Activated naive CD8-positive, alpha-beta T cell (primary cell): ENCODE measurements at regions not wholly inside any gene's neighbourhood (a gene's known extent, or its start where the extent isn't known, plus 50 kb on each side); places are given as distances from the start of the nearest gene placed in this dataset.
A peak's percentile ranks its signal among the peaks of the same experiment; 100 is the strongest.
"Not testable (repeated sequence)": the region's sequence is repeated elsewhere in the genome, so short reads cannot be mapped to it uniquely, and the experiment has no call there.

ENCODE experiments used
- H3K27ac Mint-ChIP-seq: one replicate; pipeline ENCODE4 v1.8.0; 2021; ENCODE audit warnings: mixed read lengths
- H3K27me3 Mint-ChIP-seq: one replicate; pipeline ENCODE4 v1.8.0; 2021; ENCODE audit warnings: mixed read lengths
- H3K36me3 Mint-ChIP-seq: one replicate; pipeline ENCODE4 v1.8.0; 2021; ENCODE audit warnings: mixed read lengths
- H3K4me1 Mint-ChIP-seq: one replicate; pipeline ENCODE4 v1.8.0; 2021; ENCODE audit warnings: low read depth, mixed read lengths
- H3K4me3 Mint-ChIP-seq: one replicate; pipeline ENCODE4 v1.8.0; 2021; ENCODE audit warnings: mild to moderate bottlenecking, mixed read lengths
- H3K9me3 Mint-ChIP-seq: one replicate; pipeline ENCODE4 v1.8.0; 2021; ENCODE audit warnings: low read depth, mixed read lengths

DNA sequence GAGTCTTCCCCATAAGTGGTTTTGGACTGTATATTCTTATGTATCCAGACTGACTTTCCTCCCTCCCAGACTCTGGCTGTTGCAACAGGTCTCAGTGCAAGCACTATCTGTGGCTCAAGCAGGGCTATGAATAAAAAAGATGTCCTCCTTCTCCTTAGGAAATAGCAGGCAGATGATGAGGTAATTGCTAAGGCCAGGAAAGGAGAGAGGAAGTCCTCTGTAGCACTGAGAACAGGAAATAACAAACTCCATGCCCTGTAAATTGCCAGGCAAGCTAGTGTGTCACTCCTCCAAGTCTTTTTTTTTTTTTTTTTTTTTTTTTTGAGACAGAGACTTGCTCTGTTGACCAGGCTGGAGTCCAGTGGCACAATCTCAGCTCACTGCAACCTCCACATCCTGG, 900.1 kb downstream of the TYW1 start:
- Mint-ChIP-seq H3K36me3 (no peaks in the 10 kb centered on the region), H3K4me3 (no peak overlapping the region), H3K27ac (no peak overlapping the region), H3K27me3 (no peaks in the 10 kb centered on the region), H3K4me1 (no peaks in the 10 kb centered on the region), H3K9me3 (no peaks in the 10 kb centered on the region)

GRCh38 chr7:67900456-67900855, 903.8 kb downstream of the TYW1 start:
- H3K27me3 Mint-ChIP-seq = no peaks in the 10 kb centered on the region
- H3K4me3 Mint-ChIP-seq = no peak overlapping the region
- H3K27ac Mint-ChIP-seq = no peak overlapping the region
- no peaks in the 10 kb centered on the region for H3K4me1 Mint-ChIP-seq
- H3K9me3 Mint-ChIP-seq = peaks cover 11% of the 10 kb centered on the region
- H3K36me3 Mint-ChIP-seq = no peaks in the 10 kb centered on the region

GRCh38 chr7:67901808-67902480, 905.3 kb downstream of the TYW1 start:
- Mint-ChIP-seq H3K36me3 (no peaks in the 10 kb centered on the region), H3K27ac (no peak overlapping the region), H3K4me1 (no peaks in the 10 kb centered on the region), H3K4me3 (no peak overlapping the region), H3K27me3 (no peaks in the 10 kb centered on the region), H3K9me3 (peaks cover 11% of the 10 kb centered on the region)

DNA sequence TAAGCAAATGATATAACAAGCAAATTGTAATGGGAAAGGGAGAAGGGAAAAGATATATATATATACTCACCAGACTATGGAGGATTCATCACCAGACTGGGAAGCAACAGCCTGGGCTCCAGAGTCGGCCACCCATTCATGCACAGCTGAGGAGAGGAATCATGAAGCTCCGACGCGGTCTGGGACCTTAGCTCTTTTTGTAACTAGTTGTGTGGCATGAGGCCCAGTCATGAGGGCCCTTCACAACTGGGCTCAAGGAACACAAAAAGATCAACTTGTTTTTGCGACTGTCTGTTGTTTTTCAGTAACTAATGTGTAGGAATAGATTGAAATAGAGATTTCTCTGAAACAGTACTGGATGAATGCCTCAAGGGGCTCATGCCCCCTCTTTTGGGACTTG, 911.2 kb downstream of the TYW1 start:
- no peak overlapping the region for H3K4me3 Mint-ChIP-seq
- no peaks in the 10 kb centered on the region for H3K27me3 Mint-ChIP-seq
- H3K36me3 Mint-ChIP-seq = no peaks in the 10 kb centered on the region
- no peaks in the 10 kb centered on the region for H3K4me1 Mint-ChIP-seq
- peaks cover 14% of the 10 kb centered on the region for H3K9me3 Mint-ChIP-seq
- no peak overlapping the region for H3K27ac Mint-ChIP-seq

DNA sequence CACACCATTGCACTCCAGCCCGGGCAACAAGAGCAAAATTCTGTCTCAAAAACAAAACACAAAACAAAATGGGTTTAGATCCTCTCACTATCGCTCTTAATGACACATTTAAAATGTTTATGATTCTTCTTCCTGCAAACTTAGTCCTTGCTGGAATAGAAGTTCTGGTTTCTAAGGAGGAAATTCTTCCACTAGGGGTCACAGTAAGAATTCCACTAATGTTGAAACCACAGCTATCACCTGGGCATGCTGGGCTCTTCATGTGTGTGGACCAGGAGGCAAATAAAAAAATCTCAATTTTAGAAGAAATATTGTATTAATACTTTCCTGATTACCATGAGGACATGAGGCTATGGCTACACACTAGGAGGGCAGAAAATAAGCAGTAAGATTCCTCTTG, 915.8 kb downstream of the TYW1 start:
- Mint-ChIP-seq H3K27me3 (no peaks in the 10 kb centered on the region), H3K4me1 (no peaks in the 10 kb centered on the region), H3K27ac (no peak overlapping the region), H3K36me3 (no peaks in the 10 kb centered on the region), H3K9me3 (peaks cover 19% of the 10 kb centered on the region), H3K4me3 (no peak overlapping the region)

- Mint-ChIP-seq H3K4me3 (no peak overlapping the region), H3K27ac (no peak overlapping the region), H3K36me3 (peaks cover 2% of the 10 kb centered on the region), H3K27me3 (no peaks in the 10 kb centered on the region), H3K9me3 (peaks cover 18% of the 10 kb centered on the region), H3K4me1 (peaks cover 5% of the 10 kb centered on the region)
Measured at GRCh38 chr7:67913604-67914003, 917.0 kb downstream of the TYW1 start.

DNA sequence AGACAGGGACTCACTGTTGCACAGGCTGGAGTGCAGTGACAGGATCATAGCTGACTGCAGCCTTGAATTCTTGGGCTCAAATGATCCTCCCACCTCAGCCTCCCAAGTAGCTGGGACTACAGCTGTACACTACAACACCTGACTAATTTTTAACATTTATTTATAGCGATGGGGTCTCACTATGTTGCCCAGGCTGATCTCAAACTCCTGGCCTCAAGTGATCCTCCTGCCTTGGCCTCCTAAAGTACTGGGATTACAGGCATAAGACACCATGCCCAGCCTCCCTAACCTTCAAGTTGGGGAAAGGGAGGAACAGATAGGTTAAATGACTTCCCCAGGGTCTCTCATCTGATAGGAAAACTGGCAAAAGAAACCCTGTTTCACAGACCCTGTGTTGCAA, 919.5 kb downstream of the TYW1 start:
- H3K4me1 Mint-ChIP-seq = peaks cover 13% of the 10 kb centered on the region
- not testable (repeated sequence) for H3K36me3 Mint-ChIP-seq, H3K27ac Mint-ChIP-seq, H3K27me3 Mint-ChIP-seq, H3K4me3 Mint-ChIP-seq
- H3K9me3 Mint-ChIP-seq = peaks cover 23% of the 10 kb centered on the region

- no peak overlapping the region for H3K27ac Mint-ChIP-seq
- no peaks in the 10 kb centered on the region for H3K27me3 Mint-ChIP-seq
- peaks cover 29% of the 10 kb centered on the region for H3K9me3 Mint-ChIP-seq
- peaks cover 5% of the 10 kb centered on the region for H3K36me3 Mint-ChIP-seq
- H3K4me1 Mint-ChIP-seq = peaks cover 13% of the 10 kb centered on the region
- no peak overlapping the region for H3K4me3 Mint-ChIP-seq
Measured at GRCh38 chr7:67916571-67917436, 920.2 kb downstream of the TYW1 start.

DNA sequence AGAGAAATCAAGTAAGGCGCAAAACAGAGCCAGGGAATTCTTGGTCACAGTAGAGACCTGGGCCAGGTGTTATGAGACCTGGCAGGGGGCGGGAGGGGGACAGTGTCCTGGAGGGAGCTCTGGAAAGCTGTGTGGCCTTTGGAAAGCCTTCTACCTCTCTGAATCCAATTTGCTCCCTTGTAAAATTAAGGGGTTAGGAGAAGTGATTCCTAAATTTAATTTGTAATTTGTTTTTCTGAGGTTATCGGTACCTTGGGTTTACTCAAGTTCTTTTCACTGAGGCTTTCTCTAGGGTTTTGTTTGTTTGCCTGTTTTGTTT, 920.8 kb downstream of the TYW1 start:
- Mint-ChIP-seq H3K36me3 (peaks cover 5% of the 10 kb centered on the region), H3K27me3 (no peaks in the 10 kb centered on the region), H3K9me3 (peaks cover 29% of the 10 kb centered on the region), H3K27ac (no peak overlapping the region), H3K4me3 (no peak overlapping the region), H3K4me1 (peaks cover 13% of the 10 kb centered on the region)

- Mint-ChIP-seq H3K9me3 (peaks cover 29% of the 10 kb centered on the region), H3K27ac (no peak overlapping the region), H3K27me3 (no peaks in the 10 kb centered on the region), H3K4me3 (peak overlapping the region; percentile 57), H3K36me3 (peaks cover 5% of the 10 kb centered on the region), H3K4me1 (peaks cover 13% of the 10 kb centered on the region)
Measured at GRCh38 chr7:67918158-67918557, 921.5 kb downstream of the TYW1 start.

DNA sequence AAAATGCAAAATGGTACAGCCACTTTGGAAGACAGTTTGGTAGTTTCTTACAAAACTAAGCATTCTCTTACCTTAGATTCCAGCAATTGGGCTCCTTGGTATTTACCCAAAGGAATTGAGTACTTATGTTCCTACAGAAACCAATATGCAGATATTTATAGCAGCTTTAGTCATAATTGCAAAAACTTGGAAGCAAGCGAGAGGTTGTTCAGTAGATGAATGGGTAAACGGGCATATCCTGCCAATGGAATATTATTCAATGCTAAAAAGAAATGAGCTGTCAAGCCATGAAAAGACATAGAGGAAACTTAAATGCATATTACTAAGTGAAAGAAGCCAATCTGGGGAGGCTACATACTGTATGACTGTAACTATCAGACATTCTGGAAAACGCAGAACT, 926.7 kb downstream of the TYW1 start:
- Mint-ChIP-seq H3K4me1 (peaks cover 10% of the 10 kb centered on the region), H3K9me3 (peaks cover 11% of the 10 kb centered on the region), H3K4me3 (no peak overlapping the region), H3K27me3 (no peaks in the 10 kb centered on the region), H3K36me3 (peaks cover 3% of the 10 kb centered on the region), H3K27ac (no peak overlapping the region)

- Mint-ChIP-seq H3K9me3 (peaks cover 8% of the 10 kb centered on the region), H3K27ac (no peak overlapping the region), H3K4me3 (no peak overlapping the region)
Measured at GRCh38 chr7:67928141-67928540, 931.5 kb downstream of the TYW1 start.

DNA sequence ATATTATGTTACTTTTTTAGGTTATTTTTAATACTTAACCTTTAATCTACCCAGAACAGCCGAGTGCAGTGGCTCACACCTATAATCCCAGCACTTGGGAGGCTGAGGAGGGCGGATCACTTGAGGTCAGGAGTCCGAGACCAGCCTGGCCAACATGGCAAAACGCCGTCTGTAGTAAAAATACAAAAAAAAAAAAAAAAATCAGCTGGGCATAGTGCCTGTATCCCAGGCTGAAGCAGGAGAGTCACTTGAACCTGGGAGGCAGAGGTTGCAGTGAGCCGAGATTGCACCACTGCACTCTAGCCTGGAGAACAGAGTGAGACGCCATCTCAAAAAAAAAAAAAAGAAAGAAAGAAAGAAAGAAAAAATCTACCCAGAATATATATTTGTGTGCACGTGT, 939.8 kb downstream of the TYW1 start:
- H3K27ac Mint-ChIP-seq, H3K9me3 Mint-ChIP-seq, H3K4me1 Mint-ChIP-seq, H3K27me3 Mint-ChIP-seq, H3K36me3 Mint-ChIP-seq, H3K4me3 Mint-ChIP-seq: not testable (repeated sequence)

More at GRCh38 chr7:67928141-67928540, 931.5 kb downstream of the TYW1 start:
- Mint-ChIP-seq H3K27me3 (no peaks in the 10 kb centered on the region), H3K36me3 (no peaks in the 10 kb centered on the region), H3K4me1 (no peaks in the 10 kb centered on the region)

DNA sequence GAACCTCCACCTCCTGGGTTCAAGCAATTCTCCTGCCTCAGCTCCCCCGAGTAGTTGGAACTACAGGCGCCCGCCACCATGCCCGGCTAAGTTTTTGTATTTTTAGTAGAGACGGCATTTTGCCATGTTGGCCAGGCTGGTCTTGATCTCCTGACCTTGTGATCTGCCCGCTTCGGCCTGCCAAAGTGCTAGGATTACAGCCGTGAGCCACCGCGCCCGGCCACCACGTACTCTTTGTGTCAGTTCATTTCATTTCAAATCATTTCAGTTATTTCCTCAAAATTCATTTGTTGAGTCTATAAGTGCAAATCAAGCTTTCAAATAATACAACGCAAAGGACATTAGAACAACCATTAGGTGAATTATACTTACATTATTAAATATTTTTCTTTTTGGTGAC, 943.8 kb downstream of the TYW1 start:
- Mint-ChIP-seq H3K27me3 (no peaks in the 10 kb centered on the region), H3K27ac (no peak overlapping the region), H3K9me3 (no peaks in the 10 kb centered on the region), H3K4me3 (no peak overlapping the region), H3K4me1 (no peaks in the 10 kb centered on the region), H3K36me3 (no peaks in the 10 kb centered on the region)

DNA sequence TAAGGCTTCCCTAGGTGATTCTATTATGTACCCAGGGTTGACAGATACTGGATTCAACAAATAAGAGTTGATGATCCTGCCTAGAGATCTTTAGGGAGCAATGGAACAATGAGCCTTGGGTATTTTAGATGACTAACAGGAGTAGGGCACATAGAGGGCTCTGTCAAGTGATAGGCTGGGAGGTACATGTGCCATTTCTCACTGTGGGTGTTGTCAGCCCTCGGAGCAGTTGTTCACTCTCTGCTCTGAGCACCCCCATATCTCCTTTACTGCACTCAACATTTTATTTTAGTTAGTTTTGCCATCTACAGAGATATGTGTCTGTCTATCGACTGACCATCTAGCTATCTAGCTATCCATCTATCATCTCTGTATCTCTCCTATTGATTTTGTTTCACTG, 950.6 kb downstream of the TYW1 start:
- Mint-ChIP-seq H3K4me3 (no peak overlapping the region), H3K27ac (no peak overlapping the region), H3K27me3 (no peaks in the 10 kb centered on the region), H3K4me1 (no peaks in the 10 kb centered on the region), H3K9me3 (no peaks in the 10 kb centered on the region), H3K36me3 (no peaks in the 10 kb centered on the region)

GRCh38 chr7:67947646-67948045, 951.0 kb downstream of the TYW1 start:
- Mint-ChIP-seq H3K36me3 (no peaks in the 10 kb centered on the region), H3K27ac (no peak overlapping the region), H3K4me3 (no peak overlapping the region), H3K9me3 (no peaks in the 10 kb centered on the region), H3K4me1 (no peaks in the 10 kb centered on the region), H3K27me3 (no peaks in the 10 kb centered on the region)
